OCI-LY3 (cell line): ENCODE measurements at regions not wholly inside any gene's neighbourhood (a gene's known extent, or its start where the extent isn't known, plus 50 kb on each side); places are given as distances from the start of the nearest gene placed in this dataset.

Source experiments
- H2AFZ ChIP-seq: fragments of 200-600, 300-600 bp; shearing (Covaris generic); 2 replicates; pipeline ENCODE4 v1.6.0; 2014; ENCODE audit warnings: antibody characterized with exemption, low read depth, low read length
- H3K27ac ChIP-seq: fragments of 200-600, 300-600 bp; sonication (generic); 2 replicates; pipeline ENCODE4 v1.5.1; 2014; ENCODE audit warnings: mild to moderate bottlenecking, low read length, moderate library complexity, mixed read lengths
- H3K27me3 ChIP-seq: fragments of 200-600, 300-600 bp; sonication (generic); 2 replicates; pipeline ENCODE4 v1.6.1; 2014; ENCODE audit warnings: low read depth, low read length, mixed read lengths
- H3K36me3 ChIP-seq: fragments of 200-600, 300-600 bp; sonication (generic); replicated peaks from 2 replicates; pipeline ENCODE3; 2014; ENCODE audit warnings: low read depth, low read length, mixed read lengths
- H3K4me1 ChIP-seq: fragments of 300-600, 200-600 bp; sonication (generic); 2 replicates; pipeline ENCODE4 v1.6.1; 2014; ENCODE audit warnings: low read length, mixed read lengths
- H3K4me2 ChIP-seq: fragments of 200-600, 300-600 bp; sonication (generic); 2 replicates; pipeline ENCODE4 v1.6.1; 2014; ENCODE audit warnings: low read length, mixed read lengths
- H3K4me3 ChIP-seq: fragments of 300-600, 200-600 bp; sonication (generic); 2 replicates; pipeline ENCODE4 v1.5.1; 2014; ENCODE audit warnings: antibody characterized with exemption, mild to moderate bottlenecking, low read length, moderate library complexity
- H3K79me2 ChIP-seq: fragments of 300-600, 200-600 bp; shearing (Covaris generic); 2 replicates; pipeline ENCODE4 v1.6.1; 2014; ENCODE audit warnings: mild to moderate bottlenecking, low read length, mixed read lengths
- H3K9ac ChIP-seq: fragments of 300-600, 200-600 bp; shearing (Covaris generic); 2 replicates; pipeline ENCODE4 v1.6.0; 2014; ENCODE audit warnings: mild to moderate bottlenecking, low read length, moderate library complexity
- H3K9me3 ChIP-seq: fragments of 200-600, 300-600 bp; shearing (Covaris generic); 2 replicates; pipeline ENCODE4 v1.6.1; 2014; ENCODE audit warnings: low read length, mixed read lengths; ENCODE audit not compliant: insufficient read depth
- H4K20me1 ChIP-seq: fragments of 200-600, 300-600 bp; sonication (generic); 2 replicates; pipeline ENCODE4 v1.6.1; 2016; ENCODE audit warnings: low read length, mixed read lengths; ENCODE audit not compliant: insufficient read depth
- CTCF ChIP-seq: fragments of 200-600, 300-600 bp; sonication (generic); IDR thresholded peaks from 2 replicates; pipeline ENCODE4 v1.5.1; 2014; ENCODE audit warnings: antibody characterized with exemption, low read length, low read depth
- EZH2phosphoT487 ChIP-seq: fragments of 200-600 bp; shearing (Covaris generic); IDR thresholded peaks from 2 replicates; pipeline ENCODE4 v1.6.1; 2018; ENCODE audit warnings: antibody characterized with exemption, mixed run types, low read depth

- no peak overlapping the region for H3K4me3 ChIP-seq
- no peak overlapping the region for H3K27ac ChIP-seq
- no peaks in the 10 kb centered on the region for H3K36me3 ChIP-seq
- H4K20me1 ChIP-seq = no peaks in the 10 kb centered on the region
- no peak overlapping the region for H3K4me2 ChIP-seq
- H2AFZ ChIP-seq = no peak overlapping the region
- H3K9ac ChIP-seq = no peak overlapping the region
- H3K79me2 ChIP-seq = no peaks in the 10 kb centered on the region
- H3K4me1 ChIP-seq = no peaks in the 10 kb centered on the region
- peaks cover 27% of the 10 kb centered on the region for H3K27me3 ChIP-seq
- no peaks in the 10 kb centered on the region for H3K9me3 ChIP-seq
- TF ChIP-seq CTCF (no peak), EZH2phosphoT487 (no peak)
These were observed 71.1 kb downstream of the TMEM114 start for GRCh38 chr16:8519179-8519578.

GRCh38 chr16:8517280-8517679 is 73.0 kb downstream of the TMEM114 start:
- no peak overlapping the region for H3K9ac ChIP-seq
- no peaks in the 10 kb centered on the region for H4K20me1 ChIP-seq
- H3K4me1 ChIP-seq = peaks cover 3% of the 10 kb centered on the region; the same call in 1 of the 2 replicates
- no peak overlapping the region for H3K27ac ChIP-seq
- no peaks in the 10 kb centered on the region for H3K9me3 ChIP-seq
- TF ChIP-seq EZH2phosphoT487 (no peak), CTCF (no peak)
- H3K36me3 ChIP-seq = no peaks in the 10 kb centered on the region
- H2AFZ ChIP-seq = no peak overlapping the region
- H3K4me3 ChIP-seq = no peak overlapping the region
- no peaks in the 10 kb centered on the region for H3K79me2 ChIP-seq
- no peak overlapping the region for H3K4me2 ChIP-seq
- peaks cover 12% of the 10 kb centered on the region; the same call in 1 of the 2 replicates for H3K27me3 ChIP-seq

GRCh38 chr16:8516471-8516870 is 73.8 kb downstream of the TMEM114 start:
- Histone ChIP-seq H4K20me1 (no peaks in the 10 kb centered on the region), H3K4me3 (no peak overlapping the region), H3K79me2 (no peaks in the 10 kb centered on the region), H3K27ac (no peak overlapping the region), H3K4me1 (peaks cover 3% of the 10 kb centered on the region; the same call in 1 of the 2 replicates), H2AFZ (no peak overlapping the region), H3K9me3 (no peaks in the 10 kb centered on the region), H3K9ac (no peak overlapping the region), H3K36me3 (no peaks in the 10 kb centered on the region), H3K4me2 (no peak overlapping the region), H3K27me3 (peaks cover 12% of the 10 kb centered on the region; the same call in 1 of the 2 replicates)
- TF ChIP-seq EZH2phosphoT487 (no peak), CTCF (no peak)

- H3K27ac ChIP-seq = no peak overlapping the region
- H3K4me1 ChIP-seq = peaks cover 3% of the 10 kb centered on the region; the same call in 1 of the 2 replicates
- H3K9ac ChIP-seq = no peak overlapping the region
- no peaks in the 10 kb centered on the region for H3K9me3 ChIP-seq
- no peaks in the 10 kb centered on the region for H4K20me1 ChIP-seq
- no peak overlapping the region for H3K4me2 ChIP-seq
- no peak for TF ChIP-seq EZH2phosphoT487
- no peak for TF ChIP-seq CTCF
- no peaks in the 10 kb centered on the region for H3K79me2 ChIP-seq
- H3K27me3 ChIP-seq = no peaks in the 10 kb centered on the region
- no peaks in the 10 kb centered on the region for H3K36me3 ChIP-seq
- no peak overlapping the region for H3K4me3 ChIP-seq
- H2AFZ ChIP-seq = no peak overlapping the region
These were observed 77.2 kb downstream of the TMEM114 start for GRCh38 chr16:8512941-8513624.
